HCT116 (cell line): ENCODE measurements at regions not wholly inside any gene's neighbourhood (a gene's known extent, or its start where the extent isn't known, plus 50 kb on each side); places are given as distances from the start of the nearest gene placed in this dataset.

Experiments used
- ATAC-seq: fragments of 200-7000 bp; cut with Tn5 transposase; 2 replicates; pipeline ENCODE4 v1.9.1; 2020; ENCODE audit warnings: mild to moderate bottlenecking, moderate library complexity
- BruUV-seq: library from RNA; stranded (reverse); fragments of 400-500 nt; replicated peaks from 2 replicates; lab custom pipeline; 2021; lab: Mats Ljungman, UMichigan
- CTCF ChIA-PET: fragments of 300-600 bp; sonication (Branson Sonifier 250); formaldehyde crosslinking; loops from one replicate; lab custom pipeline; 2021; ENCODE audit warnings: antibody characterized with exemption; lab: Charles Lee
- POLR2A ChIA-PET: fragments of 300-600, 350-600 bp; sonication (Branson Sonifier 250); formaldehyde crosslinking; loops from one replicate; lab custom pipeline; 2021; ENCODE audit warnings: antibody characterized with exemption; lab: Charles Lee
- RAD21 ChIA-PET, 2 experiments: fragments of 300-600 bp; sonication (Branson Sonifier 250); formaldehyde crosslinking; loops; one replicate each; lab custom pipeline; 2023; ENCODE audit warnings: low total read pairs in 2 of 2; ENCODE audit not compliant: uncharacterized antibody in 2 of 2, unreplicated experiment in 2 of 2, low non-redundant PET in 1 of 2; lab: Charles Lee
- DNase-seq: peaks from one replicate; pipeline ENCODE4 v3.0.0-alpha.2; 2010; ENCODE audit warnings: low read depth, low spot score
- H2AFZ ChIP-seq: fragments of 200-600 bp; shearing (Covaris generic), sonication (generic); 2 replicates; pipeline ENCODE4 v1.6.1; 2017; ENCODE audit warnings: low read depth, mixed run types, mixed read lengths, antibody characterized with exemption, low read length; ENCODE audit not compliant: poor library complexity, severe bottlenecking
- H3K27ac ChIP-seq: 2 replicates; pipeline ENCODE4 v1.5.1; 2012; ENCODE audit warnings: low read depth, low read length
- H3K27me3 ChIP-seq: fragments of 200-600 bp; sonication (generic); 2 replicates; pipeline ENCODE4 v1.6.1; 2016; ENCODE audit warnings: mixed run types, low read length, mixed read lengths; ENCODE audit not compliant: insufficient read depth
- H3K36me3 ChIP-seq, 2 experiments: fragments of 200-500 bp in 1 of 2; fragments of 200-600 bp in 1 of 2; sonication (Bioruptor generic) in 1 of 2; sonication (generic) in 1 of 2; 2 replicates each; pipeline versions ENCODE4 v1.5.1 to v1.6.1; 2014 to 2016; ENCODE audit warnings: low read length in 2 of 2, inconsistent platforms in 1 of 2, mixed read lengths in 1 of 2, mixed run types in 1 of 2; ENCODE audit not compliant: insufficient read depth in 2 of 2, control insufficient read depth in 1 of 2
- H3K4me1 ChIP-seq, 2 experiments: fragments of 200-600 bp in 1 of 2; sonication (generic) in 1 of 2; 2 replicates each; pipeline versions ENCODE4 v1.5.1 to v1.6.1; 2012 to 2017; ENCODE audit warnings: low read length in 2 of 2, inconsistent platforms in 1 of 2, mild to moderate bottlenecking in 1 of 2, mixed read lengths in 1 of 2, mixed run types in 1 of 2, moderate library complexity in 1 of 2; ENCODE audit not compliant: insufficient read depth in 2 of 2, control insufficient read depth in 1 of 2
- H3K4me2 ChIP-seq: fragments of 200-600 bp; sonication (generic); 2 replicates; pipeline ENCODE4 v1.6.1; 2017; ENCODE audit warnings: mixed run types, low read length, mixed read lengths
- H3K4me3 ChIP-seq, 2 experiments: fragments of 200-600 bp in 1 of 2; sonication (generic) in 1 of 2; replicated peaks in 1 of 2; 2 replicates each; pipeline ENCODE4 v1.5.1; 2011 to 2016; ENCODE audit warnings: low read length in 2 of 2, control low read depth in 1 of 2, low read depth in 1 of 2, mild to moderate bottlenecking in 1 of 2, mixed read lengths in 1 of 2, mixed run types in 1 of 2
- H3K79me2 ChIP-seq: fragments of 200-600 bp; sonication (generic); 2 replicates; pipeline ENCODE4 v1.6.1; 2017; ENCODE audit warnings: mild to moderate bottlenecking, mixed run types, low read length, moderate library complexity, mixed read lengths; ENCODE audit not compliant: insufficient read depth
- H3K9ac ChIP-seq: fragments of 200-600 bp; sonication (generic); 2 replicates; pipeline ENCODE4 v1.6.1; 2016; ENCODE audit warnings: low read length, mixed read lengths
- H3K9me2 ChIP-seq: fragments of 200-600 bp; sonication (generic), shearing (Covaris generic); 2 replicates; pipeline ENCODE4 v1.6.1; 2017; ENCODE audit warnings: mixed run types, mild to moderate bottlenecking, moderate library complexity; ENCODE audit not compliant: insufficient read depth
- H3K9me3 ChIP-seq, 2 experiments: fragments of 200-500 bp in 1 of 2; fragments of 200-600 bp in 1 of 2; sonication (Bioruptor generic) in 1 of 2; sonication (generic) in 1 of 2; 2 replicates each; pipeline ENCODE4 v1.6.1; 2014 to 2017; ENCODE audit warnings: low read length in 2 of 2, mixed read lengths in 2 of 2, inconsistent platforms in 1 of 2, low read depth in 1 of 2, mild to moderate bottlenecking in 1 of 2, mixed run types in 1 of 2, moderate library complexity in 1 of 2; ENCODE audit not compliant: control insufficient read depth in 1 of 2, insufficient read depth in 1 of 2
- H4K20me1 ChIP-seq: fragments of 200-600 bp; sonication (generic), shearing (Covaris generic); 2 replicates; pipeline ENCODE4 v1.6.1; 2017; ENCODE audit warnings: mixed run types, mild to moderate bottlenecking, moderate library complexity; ENCODE audit not compliant: insufficient read depth
- CBX3 ChIP-seq: IDR thresholded peaks from 2 replicates; pipeline ENCODE4 v1.6.1; 2012; ENCODE audit warnings: low read depth
- EGR1 ChIP-seq: IDR thresholded peaks from 2 replicates; pipeline ENCODE4 v1.6.1; 2012; ENCODE audit warnings: low read depth
- ELF1 ChIP-seq: IDR thresholded peaks from 2 replicates; pipeline ENCODE4 v1.6.1; 2012; ENCODE audit warnings: low read depth, borderline replicate concordance
- EZH2 ChIP-seq: fragments of 200-600 bp; sonication (generic); IDR thresholded peaks from 2 replicates; pipeline ENCODE4 v1.6.1; 2017; ENCODE audit warnings: antibody characterized with exemption, mixed run types
- EZH2phosphoT487 ChIP-seq: fragments of 200-600 bp; IDR thresholded peaks from 2 replicates; pipeline ENCODE4 v1.6.1; 2018; ENCODE audit warnings: antibody characterized with exemption, borderline replicate concordance
- POLR2A ChIP-seq: IDR thresholded peaks from 2 replicates; pipeline ENCODE4 v1.7.0; 2011; ENCODE audit warnings: borderline replicate concordance; ENCODE audit not compliant: insufficient read depth, insufficient read length; ENCODE audit errors: extremely low read depth
- POLR2AphosphoS5 ChIP-seq: IDR thresholded peaks from 2 replicates; pipeline ENCODE4 v1.6.1; 2011; ENCODE audit warnings: mild to moderate bottlenecking, low read depth, low read length, moderate library complexity
- RAD21 ChIP-seq: IDR thresholded peaks from 2 replicates; pipeline ENCODE4 v1.6.1; 2012; ENCODE audit warnings: low read depth, mild to moderate bottlenecking
- SIN3A ChIP-seq: IDR thresholded peaks from 2 replicates; pipeline ENCODE4 v1.6.1; 2012; ENCODE audit warnings: low read depth
- SRF ChIP-seq: IDR thresholded peaks from 2 replicates; pipeline ENCODE4 v1.6.1; 2012; ENCODE audit warnings: low read depth
- TCF7L2 ChIP-seq: IDR thresholded peaks from 2 replicates; pipeline ENCODE4 v1.7.0; 2011; ENCODE audit warnings: borderline replicate concordance, inconsistent platforms; ENCODE audit not compliant: insufficient read depth, insufficient read length; ENCODE audit errors: extremely low read depth
- YY1 ChIP-seq: IDR thresholded peaks from 2 replicates; pipeline ENCODE4 v1.6.1; 2011; ENCODE audit warnings: low read length, low read depth, moderate library complexity, mild to moderate bottlenecking; ENCODE audit not compliant: insufficient replicate concordance; ENCODE audit errors: extremely low read depth
- ZFX ChIP-seq: fragments of 450-650 bp; IDR thresholded peaks from 2 replicates; pipeline ENCODE4 v1.6.1; 2017
- intact Hi-C: fragments of 100-400 bp; cut with micrococcal nuclease; formaldehyde crosslinking; loops from 2 replicates; pipeline ENCODE4 v1.10.0; 2022
- TF ChIP-seq, protein P1 (sequence below), 3 experiments: fragments of 200-600 bp in 1 of 3; sonication (generic) in 1 of 3; IDR thresholded peaks in 2 of 3; conservative IDR thresholded peaks in 1 of 3; 2 replicates each; pipeline ENCODE4 v1.5.1; 2012 to 2017; ENCODE audit warnings: low read depth in 2 of 3, low read length in 2 of 3, antibody characterized with exemption in 1 of 3, borderline replicate concordance in 1 of 3, control low read depth in 1 of 3, mild to moderate bottlenecking in 1 of 3, mixed read lengths in 1 of 3, mixed run types in 1 of 3, moderate library complexity in 1 of 3; ENCODE audit not compliant: insufficient read depth in 1 of 3
- TF ChIP-seq, protein P2 (sequence below): IDR thresholded peaks from 2 replicates; pipeline ENCODE4 v1.6.1; 2011; ENCODE audit warnings: mild to moderate bottlenecking, low read length, moderate library complexity; ENCODE audit not compliant: insufficient replicate concordance; ENCODE audit errors: extremely low read depth
- TF ChIP-seq, protein P3 (sequence below): IDR thresholded peaks from 2 replicates; pipeline ENCODE4 v1.6.1; 2012
- TF ChIP-seq, protein P4 (sequence below): IDR thresholded peaks from 2 replicates; pipeline ENCODE4 v1.6.1; 2012

DNA sequence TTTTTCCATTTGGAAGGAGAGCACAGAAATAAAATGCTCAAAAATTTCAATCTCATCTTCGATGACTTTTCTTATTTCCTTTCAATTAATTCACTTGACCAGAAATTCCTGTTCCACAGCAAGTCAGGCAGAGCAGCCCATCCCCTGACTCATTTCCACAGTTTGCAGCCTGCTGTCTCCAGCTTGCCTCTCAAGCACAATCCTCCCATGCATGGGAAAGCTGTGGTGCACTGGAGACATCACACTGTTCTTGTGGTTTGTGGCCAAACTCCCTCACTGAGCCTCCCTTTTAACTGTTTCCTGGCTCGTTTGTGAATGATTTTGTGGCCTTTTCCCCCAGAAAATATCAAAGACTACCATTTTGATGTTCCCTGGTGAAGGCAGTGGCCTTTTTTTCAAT lies 114.0 kb upstream of the ENPEP start:
- CTCF ChIA-PET, result interaction anchor here (0.9 to 1.2 kb wide), 2 partner anchors 47 to 147 kb away, joined by 3 read pairs; no protein-coding TSS in a partner anchor
- Histone ChIP-seq H3K27ac (no peak overlapping the region), H3K9ac (no peak overlapping the region), H3K4me3 (no peak overlapping the region), H3K9me3 (no peaks in the 10 kb centered on the region), H3K27me3 (no peaks in the 10 kb centered on the region), H3K4me1 (no peaks in the 10 kb centered on the region), H3K4me2 (no peak overlapping the region), H2AFZ (no peak overlapping the region), H3K79me2 (no peaks in the 10 kb centered on the region), H3K9me2 (no peaks in the 10 kb centered on the region), H4K20me1 (no peaks in the 10 kb centered on the region), H3K36me3 (no peaks in the 10 kb centered on the region)
- DNase-seq, result no peak
- BruUV-seq, result no TSS peak
- ATAC-seq, result no peak
- TF ChIP-seq, protein P1, sequence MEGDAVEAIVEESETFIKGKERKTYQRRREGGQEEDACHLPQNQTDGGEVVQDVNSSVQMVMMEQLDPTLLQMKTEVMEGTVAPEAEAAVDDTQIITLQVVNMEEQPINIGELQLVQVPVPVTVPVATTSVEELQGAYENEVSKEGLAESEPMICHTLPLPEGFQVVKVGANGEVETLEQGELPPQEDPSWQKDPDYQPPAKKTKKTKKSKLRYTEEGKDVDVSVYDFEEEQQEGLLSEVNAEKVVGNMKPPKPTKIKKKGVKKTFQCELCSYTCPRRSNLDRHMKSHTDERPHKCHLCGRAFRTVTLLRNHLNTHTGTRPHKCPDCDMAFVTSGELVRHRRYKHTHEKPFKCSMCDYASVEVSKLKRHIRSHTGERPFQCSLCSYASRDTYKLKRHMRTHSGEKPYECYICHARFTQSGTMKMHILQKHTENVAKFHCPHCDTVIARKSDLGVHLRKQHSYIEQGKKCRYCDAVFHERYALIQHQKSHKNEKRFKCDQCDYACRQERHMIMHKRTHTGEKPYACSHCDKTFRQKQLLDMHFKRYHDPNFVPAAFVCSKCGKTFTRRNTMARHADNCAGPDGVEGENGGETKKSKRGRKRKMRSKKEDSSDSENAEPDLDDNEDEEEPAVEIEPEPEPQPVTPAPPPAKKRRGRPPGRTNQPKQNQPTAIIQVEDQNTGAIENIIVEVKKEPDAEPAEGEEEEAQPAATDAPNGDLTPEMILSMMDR (IDR thresholded peaks at IDR 0.05 in 2 of 3, conservative IDR thresholded peaks at IDR 0.05 in 1 of 3; ENCODE audit: borderline replicate concordance in 1 of 3, insufficient read depth in 1 of 3, low read depth in 2 of 3, low read length in 2 of 3), result no peak
- TF ChIP-seq POLR2A (no peak), EGR1 (no peak), TCF7L2 (no peak), EZH2 (no peak), ZFX (no peak), CBX3 (no peak), SRF (no peak), YY1 (no peak), SIN3A (no peak), POLR2AphosphoS5 (no peak), RAD21 (no peak), ELF1 (no peak), EZH2phosphoT487 (no peak)
- TF ChIP-seq, protein P2, sequence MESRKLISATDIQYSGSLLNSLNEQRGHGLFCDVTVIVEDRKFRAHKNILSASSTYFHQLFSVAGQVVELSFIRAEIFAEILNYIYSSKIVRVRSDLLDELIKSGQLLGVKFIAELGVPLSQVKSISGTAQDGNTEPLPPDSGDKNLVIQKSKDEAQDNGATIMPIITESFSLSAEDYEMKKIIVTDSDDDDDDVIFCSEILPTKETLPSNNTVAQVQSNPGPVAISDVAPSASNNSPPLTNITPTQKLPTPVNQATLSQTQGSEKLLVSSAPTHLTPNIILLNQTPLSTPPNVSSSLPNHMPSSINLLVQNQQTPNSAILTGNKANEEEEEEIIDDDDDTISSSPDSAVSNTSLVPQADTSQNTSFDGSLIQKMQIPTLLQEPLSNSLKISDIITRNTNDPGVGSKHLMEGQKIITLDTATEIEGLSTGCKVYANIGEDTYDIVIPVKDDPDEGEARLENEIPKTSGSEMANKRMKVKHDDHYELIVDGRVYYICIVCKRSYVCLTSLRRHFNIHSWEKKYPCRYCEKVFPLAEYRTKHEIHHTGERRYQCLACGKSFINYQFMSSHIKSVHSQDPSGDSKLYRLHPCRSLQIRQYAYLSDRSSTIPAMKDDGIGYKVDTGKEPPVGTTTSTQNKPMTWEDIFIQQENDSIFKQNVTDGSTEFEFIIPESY, result no peak
- TF ChIP-seq, protein P3, sequence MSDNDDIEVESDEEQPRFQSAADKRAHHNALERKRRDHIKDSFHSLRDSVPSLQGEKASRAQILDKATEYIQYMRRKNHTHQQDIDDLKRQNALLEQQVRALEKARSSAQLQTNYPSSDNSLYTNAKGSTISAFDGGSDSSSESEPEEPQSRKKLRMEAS, result no peak
- TF ChIP-seq, protein P4, sequence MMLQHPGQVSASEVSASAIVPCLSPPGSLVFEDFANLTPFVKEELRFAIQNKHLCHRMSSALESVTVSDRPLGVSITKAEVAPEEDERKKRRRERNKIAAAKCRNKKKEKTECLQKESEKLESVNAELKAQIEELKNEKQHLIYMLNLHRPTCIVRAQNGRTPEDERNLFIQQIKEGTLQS, result no peak
- RAD21 ChIA-PET, result no interaction called here
- POLR2A ChIA-PET, result no interaction called here
- intact Hi-C loops, result no loop called here
